ENCODE measurements at regions not wholly inside any gene's neighbourhood (a gene's known extent, or its start where the extent isn't known, plus 50 kb on each side); places are given as distances from the start of the nearest gene placed in this dataset.

DNA sequence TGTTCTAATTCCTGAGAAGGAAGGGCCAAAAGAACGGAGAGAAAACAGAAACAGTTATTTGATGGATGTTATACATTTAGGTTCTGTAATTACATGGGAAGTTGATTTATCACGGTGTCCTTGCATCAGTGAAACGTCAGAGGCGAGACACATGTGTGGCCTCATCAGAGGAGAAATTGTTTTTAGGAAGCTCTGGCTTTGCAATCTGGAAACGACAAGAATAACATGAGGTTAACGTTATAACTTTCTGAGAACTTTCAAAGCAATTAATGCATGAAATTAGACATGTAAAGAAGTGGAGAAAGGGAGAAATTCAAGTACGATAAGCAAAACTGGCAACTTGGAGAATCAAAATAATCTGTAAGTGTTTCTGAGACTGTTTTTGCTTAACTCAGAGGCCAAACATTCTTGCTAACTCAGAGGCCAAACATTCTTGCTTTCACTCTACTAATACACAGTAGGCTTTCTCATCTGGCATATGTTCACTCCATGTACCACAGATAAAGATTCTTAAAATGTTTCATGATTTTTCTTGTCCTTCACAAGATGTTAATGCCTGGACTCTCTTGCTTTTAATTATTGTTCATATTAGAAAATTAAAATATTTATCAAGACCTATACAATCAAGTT, 933.0 kb downstream of the TLE4 start:
- no peak overlapping the region for H3K4me3 ChIP-seq (replicated peaks in 1 of 3; ENCODE audit: insufficient read depth in 1 of 3, low read depth in 1 of 3, low read length in 3 of 3)
- no TSS peak for BruUV-seq (replicated peaks)
- TF ChIP-seq MYC (IDR thresholded peaks at IDR 0.05; ENCODE audit: low read depth, low read length) (no peak), JUN (IDR thresholded peaks at IDR 0.05; ENCODE audit: borderline replicate concordance, insufficient read depth, insufficient read length, low read depth) (no peak), GATA2 (IDR thresholded peaks at IDR 0.05; ENCODE audit: insufficient read depth, insufficient read length, low read depth, low read length) (no peak), MAX (IDR thresholded peaks at IDR 0.05; ENCODE audit: insufficient read depth, insufficient read length) (no peak), POLR2AphosphoS5 (IDR thresholded peaks at IDR 0.05; ENCODE audit: insufficient read depth, low read depth, low read length) (no peak), EZH2 (IDR thresholded peaks at IDR 0.05; ENCODE audit: borderline replicate concordance, low read depth, low read length, severe bottlenecking) (no peak), FOS (IDR thresholded peaks at IDR 0.05; ENCODE audit: borderline replicate concordance, insufficient read depth, low read length) (no peak), POLR2A (IDR thresholded peaks at IDR 0.05; ENCODE audit: low read depth, low read length) (no peak)
- TF ChIP-seq, protein P1, sequence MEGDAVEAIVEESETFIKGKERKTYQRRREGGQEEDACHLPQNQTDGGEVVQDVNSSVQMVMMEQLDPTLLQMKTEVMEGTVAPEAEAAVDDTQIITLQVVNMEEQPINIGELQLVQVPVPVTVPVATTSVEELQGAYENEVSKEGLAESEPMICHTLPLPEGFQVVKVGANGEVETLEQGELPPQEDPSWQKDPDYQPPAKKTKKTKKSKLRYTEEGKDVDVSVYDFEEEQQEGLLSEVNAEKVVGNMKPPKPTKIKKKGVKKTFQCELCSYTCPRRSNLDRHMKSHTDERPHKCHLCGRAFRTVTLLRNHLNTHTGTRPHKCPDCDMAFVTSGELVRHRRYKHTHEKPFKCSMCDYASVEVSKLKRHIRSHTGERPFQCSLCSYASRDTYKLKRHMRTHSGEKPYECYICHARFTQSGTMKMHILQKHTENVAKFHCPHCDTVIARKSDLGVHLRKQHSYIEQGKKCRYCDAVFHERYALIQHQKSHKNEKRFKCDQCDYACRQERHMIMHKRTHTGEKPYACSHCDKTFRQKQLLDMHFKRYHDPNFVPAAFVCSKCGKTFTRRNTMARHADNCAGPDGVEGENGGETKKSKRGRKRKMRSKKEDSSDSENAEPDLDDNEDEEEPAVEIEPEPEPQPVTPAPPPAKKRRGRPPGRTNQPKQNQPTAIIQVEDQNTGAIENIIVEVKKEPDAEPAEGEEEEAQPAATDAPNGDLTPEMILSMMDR (IDR thresholded peaks at IDR 0.05; ENCODE audit: extremely low read depth in 1 of 2, insufficient read depth in 1 of 2, low read depth in 1 of 2, low read length in 2 of 2) = no peak
- ChIA-PET POLR2A (no interaction called here), CTCF (no interaction called here)
- FAIRE-seq (no peak), DNase-seq (ENCODE audit: low read depth, low spot score) (no peak)
- H3K4me2 ChIP-seq (ENCODE audit: insufficient read depth, low read length) = no peak overlapping the region
- H3K27me3 ChIP-seq (ENCODE audit: control insufficient read depth in 2 of 2, insufficient read depth in 2 of 2, low read length in 2 of 2) = no peaks in the 10 kb centered on the region
- no peaks in the 10 kb centered on the region for H3K79me2 ChIP-seq (ENCODE audit: control insufficient read depth, insufficient read depth, low read length)
- H3K9ac ChIP-seq (replicated peaks; ENCODE audit: extremely low read depth, insufficient read depth, low read length) = no peak overlapping the region
- intact Hi-C loops (cut with micrococcal nuclease) = no loop called here
- H3K9me1 ChIP-seq (replicated peaks; ENCODE audit: control insufficient read depth, extremely low read depth, insufficient read depth, low read length) = no peaks in the 10 kb centered on the region
- H2AFZ ChIP-seq (ENCODE audit: low read depth, low read length) = no peak overlapping the region
- no peaks in the 10 kb centered on the region for H3K9me3 ChIP-seq (replicated peaks; ENCODE audit: control insufficient read depth, insufficient read depth, low read length)
- dilution Hi-C loops (cut with MboI; ENCODE audit: extremely low pct_ligation_motif_present, low sequenced_read_pairs) = no loop called here
- H3K4me1 ChIP-seq (ENCODE audit: control insufficient read depth, extremely low read depth, insufficient read depth, low read length) = no peaks in the 10 kb centered on the region
- no peaks in the 10 kb centered on the region for H4K20me1 ChIP-seq (replicated peaks; ENCODE audit: control insufficient read depth, extremely low read depth, insufficient read depth, low read length)
- H3K36me3 ChIP-seq (ENCODE audit: control insufficient read depth in 2 of 2, extremely low read depth in 1 of 2, insufficient read depth in 2 of 2, low read length in 2 of 2) = no peaks in the 10 kb centered on the region
- no peak overlapping the region for H3K27ac ChIP-seq (ENCODE audit: insufficient read depth, low read depth, low read length)
